HepG2 (cell line): ENCODE measurements at regions not wholly inside any gene's neighbourhood (a gene's known extent, or its start where the extent isn't known, plus 50 kb on each side); places are given as distances from the start of the nearest gene placed in this dataset.

ENCODE experiments used
- ATAC-seq: fragments of 200-7000 bp; cut with Tn5 transposase; 3 replicates; pipeline ENCODE4 v1.9.1; 2020; ENCODE audit warnings: mild to moderate bottlenecking, moderate library complexity
- BruUV-seq: library from RNA; stranded (reverse); fragments of 400-500 nt; replicated peaks from 2 replicates; lab custom pipeline; 2021; lab: Mats Ljungman, UMichigan
- CTCF ChIA-PET: fragments of 300-600 bp; formaldehyde crosslinking; extraction: SDS; loops from one replicate; lab custom pipeline; 2021; ENCODE audit warnings: low total read pairs, inconsistent platforms, low intra/inter-chr PET ratio; lab: Yijun Ruan, JAX
- POLR2A ChIA-PET: fragments of 350-600 bp; sonication (Branson Sonifier 250); formaldehyde crosslinking; loops from one replicate; lab custom pipeline; 2020; ENCODE audit warnings: antibody characterized with exemption, inconsistent platforms; lab: Yijun Ruan, JAX
- DNase-seq: peaks from one replicate; pipeline ENCODE4 v3.0.0-alpha.2; 2015; ENCODE audit warnings: low spot score
- FAIRE-seq: peaks from 3 replicates; lab custom pipeline; 2011; peaks lifted over from hg19 to GRCh38; lab: Jason Lieb, UNC
- H2AFZ ChIP-seq: one replicate; pipeline ENCODE4 v1.6.1; 2011; ENCODE audit warnings: low read length, inconsistent platforms
- H3K27ac ChIP-seq: fragments of 300-600 bp; 3 replicates; pipeline ENCODE4 v1.8.0; 2011; ENCODE audit warnings: mixed run types, mild to moderate bottlenecking, mixed read lengths, low read length, inconsistent platforms; ENCODE audit not compliant: insufficient read depth; ENCODE audit errors: extremely low read length
- H3K27me3 ChIP-seq, 2 experiments: fragments of 200-600 bp in 1 of 2; 2 replicates in 1 of 2; 3 replicates in 1 of 2; pipeline versions ENCODE4 v1.6.0 to v1.8.0; 2011; ENCODE audit warnings: low read length in 2 of 2, mild to moderate bottlenecking in 2 of 2, moderate library complexity in 2 of 2, inconsistent platforms in 1 of 2; ENCODE audit not compliant: insufficient read depth in 2 of 2, control insufficient read depth in 1 of 2
- H3K36me3 ChIP-seq, 2 experiments: fragments of 200-600 bp in 1 of 2; replicated peaks in 1 of 2; 2 replicates in 1 of 2; 3 replicates in 1 of 2; pipeline versions ENCODE4 v1.5.1 to v1.8.0; 2011; ENCODE audit warnings: low read length in 2 of 2, inconsistent platforms in 1 of 2; ENCODE audit not compliant: insufficient read depth in 2 of 2, control insufficient read depth in 1 of 2
- H3K4me1 ChIP-seq: 2 replicates; pipeline ENCODE4 v1.5.1; 2012; ENCODE audit warnings: low read length, inconsistent platforms; ENCODE audit not compliant: insufficient read depth
- H3K4me2 ChIP-seq: 2 replicates; pipeline ENCODE4 v1.6.0; 2011; ENCODE audit warnings: low read depth, low read length, inconsistent platforms
- H3K4me3 ChIP-seq, 3 experiments: fragments of 200-600 bp in 1 of 3; sonication (generic), shearing (Covaris generic) in 1 of 3; replicated peaks in 1 of 3; 2 replicates each; pipeline ENCODE4 v1.5.1; 2011 to 2016; ENCODE audit warnings: low read length in 3 of 3, inconsistent platforms in 2 of 3, low read depth in 2 of 3, mild to moderate bottlenecking in 2 of 3, control low read depth in 1 of 3, mixed read lengths in 1 of 3; ENCODE audit not compliant: insufficient read depth in 1 of 3
- H3K79me2 ChIP-seq: one replicate; pipeline ENCODE4 v1.6.1; 2011; ENCODE audit warnings: low read length, inconsistent platforms; ENCODE audit not compliant: insufficient read depth
- H3K9ac ChIP-seq: 2 replicates; pipeline ENCODE4 v1.6.0; 2011; ENCODE audit warnings: mild to moderate bottlenecking, low read depth, low read length, inconsistent platforms; ENCODE audit not compliant: insufficient read depth
- H3K9me3 ChIP-seq: 2 replicates; pipeline ENCODE4 v1.5.1; 2012; ENCODE audit warnings: mild to moderate bottlenecking, low read length
- H4K20me1 ChIP-seq: 2 replicates; pipeline ENCODE4 v1.6.0; 2011; ENCODE audit warnings: inconsistent platforms, mild to moderate bottlenecking, low read length, moderate library complexity; ENCODE audit not compliant: insufficient read depth
- ASH2L ChIP-seq: fragments of 300-600, 200-600 bp; sonication (generic); IDR thresholded peaks from 2 replicates; pipeline ENCODE4 v1.7.0; 2017; ENCODE audit warnings: low read depth, mild to moderate bottlenecking, moderate library complexity, mixed read lengths, low read length; ENCODE audit not compliant: insufficient read length
- HDAC1 ChIP-seq: sonication (generic); formaldehyde crosslinking; IDR thresholded peaks from 2 replicates; pipeline ENCODE4 v1.5.1; 2020; ENCODE audit warnings: mild to moderate bottlenecking, missing genetic modification reagents
- HHEX ChIP-seq: IDR thresholded peaks from 2 replicates; pipeline ENCODE4 v1.6.1; 2016; ENCODE audit warnings: control low read depth
- JDP2 ChIP-seq: sonication (generic); formaldehyde crosslinking; IDR thresholded peaks from 2 replicates; pipeline ENCODE4 v1.8.1; 2022; ENCODE audit warnings: missing genetic modification reagents, borderline replicate concordance
- KLF6 ChIP-seq: IDR thresholded peaks from 2 replicates; pipeline ENCODE4 v1.8.0; 2016; ENCODE audit warnings: missing biosample characterization, missing genetic modification reagents
- MBNL3 ChIP-seq: fragments of 250-450 bp; sonication (Bioruptor Pico); conservative IDR thresholded peaks from 2 replicates; pipeline ENCODE4 v1.8.0; 2022; ENCODE audit warnings: mild to moderate bottlenecking, inconsistent platforms
- SNAI1 ChIP-seq: sonication (generic); formaldehyde crosslinking; IDR thresholded peaks from 2 replicates; pipeline ENCODE4 v1.5.0; 2020; ENCODE audit warnings: mild to moderate bottlenecking, missing genetic modification reagents, borderline replicate concordance
- ZFYVE20 ChIP-seq: sonication (generic); formaldehyde crosslinking; IDR thresholded peaks from 2 replicates; pipeline ENCODE4 v1.8.0; 2023; ENCODE audit warnings: low read depth, mild to moderate bottlenecking, moderate library complexity, missing genetic modification reagents, borderline replicate concordance
- ZNF10 ChIP-seq: sonication (generic); formaldehyde crosslinking; IDR thresholded peaks from 2 replicates; pipeline ENCODE4 v1.4.0; 2020; ENCODE audit warnings: mild to moderate bottlenecking, low read depth, missing genetic modification reagents, borderline replicate concordance
- ZNF335 ChIP-seq: sonication (generic); formaldehyde crosslinking; IDR thresholded peaks from 2 replicates; pipeline ENCODE4 v1.4.0; 2020; ENCODE audit warnings: missing genetic modification reagents
- ZNF432 ChIP-seq: sonication (generic); formaldehyde crosslinking; IDR thresholded peaks from 2 replicates; pipeline ENCODE4 v1.5.0; 2020; ENCODE audit warnings: missing genetic modification reagents, mild to moderate bottlenecking, borderline replicate concordance
- ZNF577 ChIP-seq: sonication (generic); formaldehyde crosslinking; IDR thresholded peaks from 2 replicates; pipeline ENCODE4 v1.4.0; 2020; ENCODE audit warnings: mild to moderate bottlenecking, low read depth, missing genetic modification reagents, borderline replicate concordance
- ZNF607 ChIP-seq: sonication (generic); formaldehyde crosslinking; IDR thresholded peaks from 2 replicates; pipeline ENCODE4 v1.5.1; 2020; ENCODE audit warnings: missing genetic modification reagents, mild to moderate bottlenecking, borderline replicate concordance
- WGBS: methylation state at CpG from one replicate; pipeline ENCODE4 v1.1.6; 2017; ENCODE audit warnings: low lambda C conversion rate; 5-methylcytosine and 5-hydroxymethylcytosine counted together
- in situ Hi-C: cut with HindIII; loops from 2 replicates; pipeline ENCODE4 v1.10.0; 2017; ENCODE audit warnings: low pct_unique_long_range_greater_than_20kb; ENCODE audit not compliant: extremely low pct_ligation_motif_present
- intact Hi-C: fragments of 100-400 bp; cut with micrococcal nuclease; formaldehyde crosslinking; loops from one replicate; pipeline ENCODE4 v1.10.0; 2022; ENCODE audit not compliant: unreplicated experiment
- TF ChIP-seq, protein P1 (sequence below): sonication (generic); formaldehyde crosslinking; IDR thresholded peaks from 2 replicates; pipeline ENCODE4 v1.4.0; 2020; ENCODE audit warnings: missing genetic modification reagents

DNA sequence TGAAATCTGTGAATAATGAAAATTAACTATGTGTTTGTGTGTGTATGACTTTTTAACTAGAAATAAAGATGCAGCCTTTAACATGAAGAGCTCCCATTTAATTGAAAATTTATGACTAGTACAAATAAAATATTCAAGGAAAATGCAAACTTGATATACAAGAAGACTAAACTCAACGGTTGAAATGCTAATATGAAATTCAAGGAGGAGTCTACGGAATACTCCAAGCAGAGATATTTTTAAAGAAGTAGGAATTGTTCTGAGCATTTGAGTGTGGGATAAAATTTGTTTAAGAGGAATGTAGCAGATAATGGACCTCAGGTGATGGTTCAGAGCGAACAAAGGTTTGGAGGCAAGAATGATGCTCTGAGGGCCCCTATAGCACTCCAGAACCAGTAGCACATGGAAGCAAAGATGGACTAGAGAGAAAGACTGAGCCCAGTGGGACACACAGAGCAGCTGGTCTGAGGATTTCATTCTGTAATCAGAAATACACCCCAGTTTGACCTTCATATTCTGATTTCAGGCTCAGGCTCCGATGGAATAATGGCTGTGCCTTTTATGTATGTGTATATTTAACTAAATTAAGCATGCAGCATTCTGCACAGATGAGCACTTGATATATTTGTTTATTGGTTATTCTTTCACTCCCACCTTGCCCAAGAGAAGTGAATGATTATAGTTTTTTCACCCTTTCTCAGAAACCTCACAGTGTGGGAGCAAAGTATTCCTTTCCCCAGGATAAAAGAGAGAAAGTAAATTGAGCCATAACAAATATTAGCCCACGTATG, 227.1 kb downstream of the ZPLD1 start:
- in situ Hi-C loops: loop anchor here (25.0 kb wide), 1 partner anchor 750 kb away; no protein-coding TSS in a partner anchor
- Histone ChIP-seq H2AFZ (no peak overlapping the region), H3K79me2 (no peaks in the 10 kb centered on the region), H3K4me3 (no peak overlapping the region), H3K9me3 (no peaks in the 10 kb centered on the region), H3K4me1 (no peaks in the 10 kb centered on the region), H4K20me1 (no peaks in the 10 kb centered on the region), H3K4me2 (no peak overlapping the region), H3K27me3 (no peaks in the 10 kb centered on the region; a peak in 1 of 5 replicates), H3K36me3 (no peaks in the 10 kb centered on the region), H3K9ac (no peak overlapping the region), H3K27ac (no peak overlapping the region)
- WGBS: 16% methylated on average over 5 of the region's 5 CpGs
- intact Hi-C loops: no loop called here
- ATAC-seq: no peak
- ChIA-PET POLR2A (no interaction called here), CTCF (no interaction called here)
- no TSS peak for BruUV-seq
- no peak for DNase-seq
- TF ChIP-seq, protein P1, sequence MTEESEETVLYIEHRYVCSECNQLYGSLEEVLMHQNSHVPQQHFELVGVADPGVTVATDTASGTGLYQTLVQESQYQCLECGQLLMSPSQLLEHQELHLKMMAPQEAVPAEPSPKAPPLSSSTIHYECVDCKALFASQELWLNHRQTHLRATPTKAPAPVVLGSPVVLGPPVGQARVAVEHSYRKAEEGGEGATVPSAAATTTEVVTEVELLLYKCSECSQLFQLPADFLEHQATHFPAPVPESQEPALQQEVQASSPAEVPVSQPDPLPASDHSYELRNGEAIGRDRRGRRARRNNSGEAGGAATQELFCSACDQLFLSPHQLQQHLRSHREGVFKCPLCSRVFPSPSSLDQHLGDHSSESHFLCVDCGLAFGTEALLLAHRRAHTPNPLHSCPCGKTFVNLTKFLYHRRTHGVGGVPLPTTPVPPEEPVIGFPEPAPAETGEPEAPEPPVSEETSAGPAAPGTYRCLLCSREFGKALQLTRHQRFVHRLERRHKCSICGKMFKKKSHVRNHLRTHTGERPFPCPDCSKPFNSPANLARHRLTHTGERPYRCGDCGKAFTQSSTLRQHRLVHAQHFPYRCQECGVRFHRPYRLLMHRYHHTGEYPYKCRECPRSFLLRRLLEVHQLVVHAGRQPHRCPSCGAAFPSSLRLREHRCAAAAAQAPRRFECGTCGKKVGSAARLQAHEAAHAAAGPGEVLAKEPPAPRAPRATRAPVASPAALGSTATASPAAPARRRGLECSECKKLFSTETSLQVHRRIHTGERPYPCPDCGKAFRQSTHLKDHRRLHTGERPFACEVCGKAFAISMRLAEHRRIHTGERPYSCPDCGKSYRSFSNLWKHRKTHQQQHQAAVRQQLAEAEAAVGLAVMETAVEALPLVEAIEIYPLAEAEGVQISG: no peak
- TF ChIP-seq HDAC1 (CRISPR knock-in tag): no peak
- no peak for TF ChIP-seq ZNF10 (CRISPR knock-in tag)
- TF ChIP-seq HHEX (CRISPR knock-in tag): no peak
- TF ChIP-seq ZNF432 (CRISPR knock-in tag): no peak
- TF ChIP-seq ZNF335 (CRISPR knock-in tag): no peak
- no peak for TF ChIP-seq KLF6 (CRISPR knock-in tag)
- no peak for TF ChIP-seq SNAI1 (CRISPR knock-in tag)
- no peak for TF ChIP-seq ASH2L
- TF ChIP-seq ZNF607: no peak
- no peak for TF ChIP-seq ZFYVE20 (CRISPR knock-in tag)
- TF ChIP-seq MBNL3 (CRISPR knock-in tag): no peak
- no peak for TF ChIP-seq JDP2 (CRISPR knock-in tag)
- no peak for TF ChIP-seq ZNF577
- no peak for FAIRE-seq
